HPDE6-E6E7 (cell line): ENCODE measurements at regions not wholly inside any gene's neighbourhood (a gene's known extent, or its start where the extent isn't known, plus 50 kb on each side); places are given as distances from the start of the nearest gene placed in this dataset.
"Not testable (repeated sequence)": the region's sequence is repeated elsewhere in the genome, so short reads cannot be mapped to it uniquely, and the experiment has no call there.

ENCODE experiments used
- DNase-seq: peaks from one replicate; pipeline ENCODE4 v3.0.0; 2011; ENCODE audit warnings: missing footprints; ENCODE audit errors: extremely low spot score

GRCh38 chr10:28354511-28354910 is 51.6 kb upstream of the MPP7 start:
- no peak for DNase-seq

- DNase-seq: no peak
Observed at GRCh38 chr10:28355376-28355775, 52.5 kb upstream of the MPP7 start.

GRCh38 chr10:28359334-28359733 is 56.5 kb upstream of the MPP7 start:
- DNase-seq: no peak

- DNase-seq: no peak
Observed at GRCh38 chr10:28360175-28360574, 57.3 kb upstream of the MPP7 start.

- no peak for DNase-seq
Observed at GRCh38 chr10:28363376-28363775, 60.5 kb upstream of the MPP7 start.

- DNase-seq: no peak
Observed at GRCh38 chr10:28365840-28366239, 63.0 kb upstream of the MPP7 start.

- no peak for DNase-seq
Observed at GRCh38 chr10:28366994-28367393, 64.1 kb upstream of the MPP7 start.

- DNase-seq: no peak
Observed at GRCh38 chr10:28367413-28367812, 64.5 kb upstream of the MPP7 start.

GRCh38 chr10:28367929-28368484 is 65.1 kb upstream of the MPP7 start:
- no peak for DNase-seq

- no peak for DNase-seq
Observed at GRCh38 chr10:28370107-28370835, 67.4 kb upstream of the MPP7 start.

- DNase-seq: not testable (repeated sequence)
Observed at GRCh38 chr10:28371638-28372037, 68.8 kb upstream of the MPP7 start.

- no peak for DNase-seq
Observed at GRCh38 chr10:28374036-28374435, 71.2 kb upstream of the MPP7 start.

GRCh38 chr10:28375399-28376354 is 72.8 kb upstream of the MPP7 start:
- peak; percentile 49 for DNase-seq

- DNase-seq: no peak
Observed at GRCh38 chr10:28378986-28379585, 76.2 kb upstream of the MPP7 start.

GRCh38 chr10:28381466-28381865 is 78.6 kb upstream of the MPP7 start:
- DNase-seq: no peak

- DNase-seq: peak; percentile 20
Observed at GRCh38 chr10:28381903-28382347, 79.1 kb upstream of the MPP7 start.

GRCh38 chr10:28382525-28383269 is 79.8 kb upstream of the MPP7 start:
- DNase-seq: no peak

- no peak for DNase-seq
Observed at GRCh38 chr10:28384557-28384956, 81.7 kb upstream of the MPP7 start.

GRCh38 chr10:28385748-28386502 is 83.1 kb upstream of the MPP7 start:
- DNase-seq: no peak

- no peak for DNase-seq
Observed at GRCh38 chr10:28386503-28386868, 83.6 kb upstream of the MPP7 start.

- DNase-seq: no peak
Observed at GRCh38 chr10:28387140-28387539, 84.3 kb upstream of the MPP7 start.
